GM10248 (cell line): ENCODE measurements at regions not wholly inside any gene's neighbourhood (a gene's known extent, or its start where the extent isn't known, plus 50 kb on each side); places are given as distances from the start of the nearest gene placed in this dataset.

ENCODE experiments used
- CTCF ChIA-PET: fragments of 300-600 bp; sonication (Branson Sonifier 250); formaldehyde crosslinking; extraction: SDS; loops from one replicate; lab custom pipeline; 2021; ENCODE audit warnings: antibody characterized with exemption; lab: Yijun Ruan, JAX
- POLR2A ChIA-PET: fragments of 350-650 bp; sonication (Branson Sonifier 250); formaldehyde crosslinking; extraction: SDS; loops from one replicate; lab custom pipeline; 2020; ENCODE audit warnings: antibody characterized with exemption; lab: Yijun Ruan, JAX
- DNase-seq: peaks from one replicate; pipeline ENCODE4 v3.0.0; 2012; ENCODE audit errors: extremely low spot score
- CTCF ChIP-seq: IDR thresholded peaks from 2 replicates; pipeline ENCODE4 v1.5.1; 2012; ENCODE audit warnings: mild to moderate bottlenecking, low read depth; ENCODE audit errors: extremely low read depth, missing control alignments, control extremely low read depth

- CTCF ChIA-PET: interaction anchor here (0.7 to 1.0 kb wide), 2 partner anchors 16 to 66 kb away, joined by 3 read pairs; no protein-coding TSS in a partner anchor
- no peak for TF ChIP-seq CTCF
- POLR2A ChIA-PET: no interaction called here
- no peak for DNase-seq
Observed at GRCh38 chr6:54784011-54784410, 62.6 kb upstream of the FAM83B start.

- ChIA-PET POLR2A (no interaction called here), CTCF (no interaction called here)
- TF ChIP-seq CTCF: no peak
- DNase-seq: no peak
Observed at GRCh38 chr6:54786154-54786553, 60.4 kb upstream of the FAM83B start.

- TF ChIP-seq CTCF: no peak
- CTCF ChIA-PET: interaction anchor here (0.9 to 1.3 kb wide), 2 partner anchors 14 to 22 kb away, joined by 3 to 4 read pairs; no protein-coding TSS in a partner anchor
- POLR2A ChIA-PET: no interaction called here
- DNase-seq: no peak
Observed at GRCh38 chr6:54787825-54788224, 58.7 kb upstream of the FAM83B start.
